GM12892 (cell line): ENCODE measurements at regions not wholly inside any gene's neighbourhood (a gene's known extent, or its start where the extent isn't known, plus 50 kb on each side); places are given as distances from the start of the nearest gene placed in this dataset.

Experiments used
- POLR2AphosphoS5 ChIP-seq: IDR thresholded peaks from 2 replicates; pipeline ENCODE4 v1.6.1; 2011; ENCODE audit warnings: low read depth, low read length, control low read depth
- TAF1 ChIP-seq: IDR thresholded peaks from 2 replicates; pipeline ENCODE4 v1.6.1; 2011; ENCODE audit warnings: low read depth, mild to moderate bottlenecking, control low read depth, low read length, borderline replicate concordance

- no peak for TF ChIP-seq POLR2AphosphoS5
- no peak for TF ChIP-seq TAF1
Measured at GRCh38 chr5:63408984-63409383, 553.3 kb downstream of the HTR1A start.
